WTC11 (cell line): ENCODE measurements at regions not wholly inside any gene's neighbourhood (a gene's known extent, or its start where the extent isn't known, plus 50 kb on each side); places are given as distances from the start of the nearest gene placed in this dataset.
A peak's percentile ranks its signal among the peaks of the same experiment; 100 is the strongest.

Experiments used
- ATAC-seq: fragments of 200-7000 bp; cut with Tn5 transposase; 2 replicates; pipeline ENCODE4 v1.10.0; 2021; ENCODE audit warnings: mild to moderate bottlenecking, moderate library complexity
- CTCF ChIA-PET: fragments of 300-600 bp; sonication (Branson Sonifier 250); formaldehyde crosslinking; loops from one replicate; lab custom pipeline; 2021; ENCODE audit warnings: antibody characterized with exemption; lab: Charles Lee
- POLR2A ChIA-PET: fragments of 350-600 bp; sonication (Branson Sonifier 250); formaldehyde crosslinking; loops from one replicate; lab custom pipeline; 2021; ENCODE audit warnings: antibody characterized with exemption; lab: Charles Lee
- DNase-seq: peaks from one replicate; pipeline ENCODE4 v3.0.0; 2021; ENCODE audit warnings: low spot score
- H3K27ac Mint-ChIP-seq: 2 replicates; pipeline ENCODE4 v1.8.0; 2021; ENCODE audit warnings: mixed read lengths
- H3K27me3 Mint-ChIP-seq: 2 replicates; pipeline ENCODE4 v1.8.0; 2021; ENCODE audit warnings: low read depth, mild to moderate bottlenecking, moderate library complexity, mixed read lengths
- H3K36me3 Mint-ChIP-seq: 2 replicates; pipeline ENCODE4 v1.8.0; 2021; ENCODE audit warnings: mixed read lengths
- H3K4me1 Mint-ChIP-seq: 2 replicates; pipeline ENCODE4 v1.8.0; 2022; ENCODE audit warnings: mixed read lengths
- H3K4me3 Mint-ChIP-seq: 2 replicates; pipeline ENCODE4 v1.8.0; 2021; ENCODE audit warnings: mild to moderate bottlenecking, moderate library complexity, mixed read lengths
- H3K9me3 Mint-ChIP-seq: 2 replicates; pipeline ENCODE4 v1.8.0; 2021; ENCODE audit warnings: mixed read lengths
- ARID4B ChIP-seq: sonication (generic); formaldehyde crosslinking; IDR thresholded peaks from 2 replicates; pipeline ENCODE4 v1.8.0; 2023; ENCODE audit warnings: missing genetic modification reagents, mild to moderate bottlenecking, borderline replicate concordance
- ATF1 ChIP-seq: sonication (generic); formaldehyde crosslinking; IDR thresholded peaks from 2 replicates; pipeline ENCODE4 v1.8.1; 2023; ENCODE audit warnings: mild to moderate bottlenecking, moderate library complexity, missing genetic modification reagents
- CREM ChIP-seq: sonication (generic); formaldehyde crosslinking; IDR thresholded peaks from 2 replicates; pipeline ENCODE4 v1.8.1; 2022; ENCODE audit warnings: mild to moderate bottlenecking, missing genetic modification reagents, moderate library complexity
- ESRRA ChIP-seq: sonication (generic); formaldehyde crosslinking; IDR thresholded peaks from 2 replicates; pipeline ENCODE4 v1.8.1; 2022; ENCODE audit warnings: mild to moderate bottlenecking, missing genetic modification reagents, borderline replicate concordance
- FOXJ3 ChIP-seq: sonication (generic); formaldehyde crosslinking; IDR thresholded peaks from 2 replicates; pipeline ENCODE4 v1.9.0; 2021; ENCODE audit warnings: missing genetic modification reagents, mild to moderate bottlenecking, borderline replicate concordance
- GRHL2 ChIP-seq: fragments of 250-450 bp; sonication (Bioruptor Pico); IDR thresholded peaks from 2 replicates; pipeline ENCODE4 v1.8.0; 2022; ENCODE audit warnings: mild to moderate bottlenecking, moderate library complexity; ENCODE audit not compliant: insufficient replicate concordance, severe bottlenecking
- HMGA2 ChIP-seq: fragments of 250-450 bp; sonication (Bioruptor Pico); IDR thresholded peaks from 2 replicates; pipeline ENCODE4 v1.4.0; 2021; ENCODE audit warnings: mild to moderate bottlenecking, moderate library complexity
- MYBL2 ChIP-seq: sonication (generic); formaldehyde crosslinking; IDR thresholded peaks from 2 replicates; pipeline ENCODE4 v1.8.1; 2023; ENCODE audit warnings: mild to moderate bottlenecking, moderate library complexity, missing genetic modification reagents
- NFATC4 ChIP-seq: fragments of 250-450 bp; sonication (Bioruptor Pico); IDR thresholded peaks from 2 replicates; pipeline ENCODE4 v1.9.0; 2021; ENCODE audit warnings: mild to moderate bottlenecking
- NFYB ChIP-seq: sonication (generic); formaldehyde crosslinking; conservative IDR thresholded peaks from 2 replicates; pipeline ENCODE4 v1.8.0; 2022; ENCODE audit warnings: low read depth, missing genetic modification reagents
- RORB ChIP-seq: fragments of 250-450 bp; sonication (Bioruptor Pico); IDR thresholded peaks from 2 replicates; pipeline ENCODE4 v1.9.0; 2021; ENCODE audit warnings: mild to moderate bottlenecking
- SP1 ChIP-seq: sonication (generic); formaldehyde crosslinking; conservative IDR thresholded peaks from 2 replicates; pipeline ENCODE4 v1.8.1; 2022; ENCODE audit warnings: missing genetic modification reagents
- ZNF532 ChIP-seq: fragments of 250-450 bp; sonication (Bioruptor Pico); IDR thresholded peaks from 2 replicates; pipeline ENCODE4 v1.9.0; 2021; ENCODE audit warnings: mild to moderate bottlenecking, borderline replicate concordance
- TF ChIP-seq, protein P1 (sequence below): fragments of 250-450 bp; sonication (Bioruptor Pico); IDR thresholded peaks from 2 replicates; pipeline ENCODE4 v1.9.0; 2021; ENCODE audit warnings: mild to moderate bottlenecking
- TF ChIP-seq, protein P2 (sequence below): sonication (generic); formaldehyde crosslinking; IDR thresholded peaks from 2 replicates; pipeline ENCODE4 v1.8.0; 2022; ENCODE audit warnings: mild to moderate bottlenecking, missing genetic modification reagents
- TF ChIP-seq, protein P3 (sequence below): sonication (generic); formaldehyde crosslinking; IDR thresholded peaks from 2 replicates; pipeline ENCODE4 v1.8.0; 2022; ENCODE audit warnings: missing genetic modification reagents
- TF ChIP-seq, protein P4 (sequence below): sonication (generic); formaldehyde crosslinking; IDR thresholded peaks from 2 replicates; pipeline ENCODE4 v1.8.1; 2023; ENCODE audit warnings: mild to moderate bottlenecking, missing genetic modification reagents

GRCh38 chr3:116930786-116931185 is 221.2 kb downstream of the TUSC7 start (continued):
- no peak for TF ChIP-seq ZNF532 (CRISPR knock-in tag)
- no peak for TF ChIP-seq ARID4B (CRISPR knock-in tag)
- TF ChIP-seq CREM (CRISPR knock-in tag): no peak
- TF ChIP-seq ESRRA (CRISPR knock-in tag): no peak
- TF ChIP-seq, protein P1, sequence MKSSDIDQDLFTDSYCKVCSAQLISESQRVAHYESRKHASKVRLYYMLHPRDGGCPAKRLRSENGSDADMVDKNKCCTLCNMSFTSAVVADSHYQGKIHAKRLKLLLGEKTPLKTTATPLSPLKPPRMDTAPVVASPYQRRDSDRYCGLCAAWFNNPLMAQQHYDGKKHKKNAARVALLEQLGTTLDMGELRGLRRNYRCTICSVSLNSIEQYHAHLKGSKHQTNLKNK (CRISPR knock-in tag): no peak
- TF ChIP-seq, protein P2, sequence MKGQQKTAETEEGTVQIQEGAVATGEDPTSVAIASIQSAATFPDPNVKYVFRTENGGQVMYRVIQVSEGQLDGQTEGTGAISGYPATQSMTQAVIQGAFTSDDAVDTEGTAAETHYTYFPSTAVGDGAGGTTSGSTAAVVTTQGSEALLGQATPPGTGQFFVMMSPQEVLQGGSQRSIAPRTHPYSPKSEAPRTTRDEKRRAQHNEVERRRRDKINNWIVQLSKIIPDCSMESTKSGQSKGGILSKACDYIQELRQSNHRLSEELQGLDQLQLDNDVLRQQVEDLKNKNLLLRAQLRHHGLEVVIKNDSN: no peak
- no peak for TF ChIP-seq NFATC4 (CRISPR knock-in tag)
- TF ChIP-seq GRHL2 (CRISPR knock-in tag): no peak

- peak; percentile 79 for ATAC-seq
- Mint-ChIP-seq H3K36me3 (no peaks in the 10 kb centered on the region), H3K27me3 (no peaks in the 10 kb centered on the region), H3K4me3 (no peak overlapping the region), H3K9me3 (peaks cover 37% of the 10 kb centered on the region), H3K27ac (no peak overlapping the region), H3K4me1 (peaks cover 7% of the 10 kb centered on the region; the same call in 1 of the 2 replicates)
- TF ChIP-seq MYBL2: no peak
- TF ChIP-seq, protein P3, sequence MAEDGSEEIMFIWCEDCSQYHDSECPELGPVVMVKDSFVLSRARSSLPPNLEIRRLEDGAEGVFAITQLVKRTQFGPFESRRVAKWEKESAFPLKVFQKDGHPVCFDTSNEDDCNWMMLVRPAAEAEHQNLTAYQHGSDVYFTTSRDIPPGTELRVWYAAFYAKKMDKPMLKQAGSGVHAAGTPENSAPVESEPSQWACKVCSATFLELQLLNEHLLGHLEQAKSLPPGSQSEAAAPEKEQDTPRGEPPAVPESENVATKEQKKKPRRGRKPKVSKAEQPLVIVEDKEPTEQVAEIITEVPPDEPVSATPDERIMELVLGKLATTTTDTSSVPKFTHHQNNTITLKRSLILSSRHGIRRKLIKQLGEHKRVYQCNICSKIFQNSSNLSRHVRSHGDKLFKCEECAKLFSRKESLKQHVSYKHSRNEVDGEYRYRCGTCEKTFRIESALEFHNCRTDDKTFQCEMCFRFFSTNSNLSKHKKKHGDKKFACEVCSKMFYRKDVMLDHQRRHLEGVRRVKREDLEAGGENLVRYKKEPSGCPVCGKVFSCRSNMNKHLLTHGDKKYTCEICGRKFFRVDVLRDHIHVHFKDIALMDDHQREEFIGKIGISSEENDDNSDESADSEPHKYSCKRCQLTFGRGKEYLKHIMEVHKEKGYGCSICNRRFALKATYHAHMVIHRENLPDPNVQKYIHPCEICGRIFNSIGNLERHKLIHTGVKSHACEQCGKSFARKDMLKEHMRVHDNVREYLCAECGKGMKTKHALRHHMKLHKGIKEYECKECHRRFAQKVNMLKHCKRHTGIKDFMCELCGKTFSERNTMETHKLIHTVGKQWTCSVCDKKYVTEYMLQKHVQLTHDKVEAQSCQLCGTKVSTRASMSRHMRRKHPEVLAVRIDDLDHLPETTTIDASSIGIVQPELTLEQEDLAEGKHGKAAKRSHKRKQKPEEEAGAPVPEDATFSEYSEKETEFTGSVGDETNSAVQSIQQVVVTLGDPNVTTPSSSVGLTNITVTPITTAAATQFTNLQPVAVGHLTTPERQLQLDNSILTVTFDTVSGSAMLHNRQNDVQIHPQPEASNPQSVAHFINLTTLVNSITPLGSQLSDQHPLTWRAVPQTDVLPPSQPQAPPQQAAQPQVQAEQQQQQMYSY: no peak
- no peak for TF ChIP-seq NFYB (CRISPR knock-in tag)
- TF ChIP-seq ATF1 (CRISPR knock-in tag): no peak
- no peak for TF ChIP-seq HMGA2
- TF ChIP-seq, protein P4, sequence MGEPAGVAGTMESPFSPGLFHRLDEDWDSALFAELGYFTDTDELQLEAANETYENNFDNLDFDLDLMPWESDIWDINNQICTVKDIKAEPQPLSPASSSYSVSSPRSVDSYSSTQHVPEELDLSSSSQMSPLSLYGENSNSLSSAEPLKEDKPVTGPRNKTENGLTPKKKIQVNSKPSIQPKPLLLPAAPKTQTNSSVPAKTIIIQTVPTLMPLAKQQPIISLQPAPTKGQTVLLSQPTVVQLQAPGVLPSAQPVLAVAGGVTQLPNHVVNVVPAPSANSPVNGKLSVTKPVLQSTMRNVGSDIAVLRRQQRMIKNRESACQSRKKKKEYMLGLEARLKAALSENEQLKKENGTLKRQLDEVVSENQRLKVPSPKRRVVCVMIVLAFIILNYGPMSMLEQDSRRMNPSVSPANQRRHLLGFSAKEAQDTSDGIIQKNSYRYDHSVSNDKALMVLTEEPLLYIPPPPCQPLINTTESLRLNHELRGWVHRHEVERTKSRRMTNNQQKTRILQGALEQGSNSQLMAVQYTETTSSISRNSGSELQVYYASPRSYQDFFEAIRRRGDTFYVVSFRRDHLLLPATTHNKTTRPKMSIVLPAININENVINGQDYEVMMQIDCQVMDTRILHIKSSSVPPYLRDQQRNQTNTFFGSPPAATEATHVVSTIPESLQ (CRISPR knock-in tag): no peak
- TF ChIP-seq RORB: no peak
- no peak for TF ChIP-seq FOXJ3
- TF ChIP-seq SP1 (CRISPR knock-in tag): no peak
- CTCF ChIA-PET: no interaction called here
- DNase-seq: no peak
- POLR2A ChIA-PET: no interaction called here
These were observed 229.5 kb downstream of the TUSC7 start for GRCh38 chr3:116939091-116939490.
